OCI-LY7 (cell line): ENCODE measurements at regions not wholly inside any gene's neighbourhood (a gene's known extent, or its start where the extent isn't known, plus 50 kb on each side); places are given as distances from the start of the nearest gene placed in this dataset.

Experiments used
- CTCF ChIP-seq: fragments of 200-600 bp; sonication (generic); conservative IDR thresholded peaks from 2 replicates; pipeline ENCODE4 v1.5.1; 2014; ENCODE audit warnings: mild to moderate bottlenecking, antibody characterized with exemption, low read length, moderate library complexity, mixed read lengths
- EZH2phosphoT487 ChIP-seq: fragments of 200-600 bp; sonication (generic); IDR thresholded peaks from 2 replicates; pipeline ENCODE4 v1.6.1; 2018; ENCODE audit warnings: low read depth, borderline replicate concordance, mild to moderate bottlenecking, mixed run types, antibody characterized with exemption, low read length, moderate library complexity, mixed read lengths

DNA sequence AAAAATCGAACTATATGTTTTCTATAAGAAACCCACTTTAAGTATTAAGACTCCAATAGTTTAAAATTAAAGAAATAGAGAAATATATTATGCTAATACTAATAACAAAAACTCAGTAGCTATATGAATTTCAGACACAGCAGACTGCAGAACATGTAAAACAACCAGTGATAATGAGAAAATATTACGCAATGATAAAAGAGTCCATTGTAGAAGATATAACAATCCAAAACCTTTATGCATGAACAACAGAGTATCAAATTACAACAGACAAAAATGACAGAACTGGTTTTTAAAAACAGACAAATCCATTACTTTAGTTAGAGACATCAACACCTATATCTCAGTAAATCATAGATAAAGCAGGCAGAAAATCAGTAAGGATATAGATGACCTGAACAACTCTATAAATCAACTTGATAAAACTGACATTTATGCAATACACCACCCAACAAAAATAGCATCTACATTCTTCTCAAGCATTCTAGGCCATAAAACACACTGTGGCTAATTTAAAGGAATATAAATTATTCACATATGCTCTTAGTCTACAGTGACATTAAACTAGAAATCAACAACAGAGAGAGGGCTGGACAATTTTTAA is 669.5 kb upstream of the GHITM start:
- TF ChIP-seq CTCF = no peak
- TF ChIP-seq EZH2phosphoT487 = no peak
